Lung (tissue), 11 donors: ENCODE measurements at regions not wholly inside any gene's neighbourhood (a gene's known extent, or its start where the extent isn't known, plus 50 kb on each side); places are given as distances from the start of the nearest gene placed in this dataset.

Source experiments
- ATAC-seq: fragments of 200-7000 bp; cut with Tn5 transposase; one replicate; pipeline ENCODE4 v1.9.1; 2020; ENCODE audit warnings: moderate number of reproducible peaks; ENCODE audit not compliant: insufficient read depth, low FRiP score
- DNase-seq, 3 donors: peaks; one replicate each; pipeline ENCODE4 v3.0.0-alpha.2; 2013 to 2017
- H3K27ac ChIP-seq, 2 donors: one replicate each; pipeline ENCODE4 v1.5.1; 2013; ENCODE audit warnings: mild to moderate bottlenecking in 2 of 2, moderate library complexity in 2 of 2, control low read depth in 1 of 2, inconsistent platforms in 1 of 2, low read depth in 1 of 2, low read length in 1 of 2
- H3K27me3 ChIP-seq, 3 donors: one replicate each; pipeline ENCODE4 v1.5.1; 2013; ENCODE audit warnings: low read length in 2 of 3; ENCODE audit not compliant: control insufficient read depth in 3 of 3, insufficient read depth in 3 of 3
- H3K36me3 ChIP-seq, 4 donors: one replicate each; pipeline ENCODE4 v1.5.1; 2013; ENCODE audit warnings: low read length in 4 of 4, mild to moderate bottlenecking in 1 of 4, moderate library complexity in 1 of 4; ENCODE audit not compliant: control insufficient read depth in 4 of 4, insufficient read depth in 4 of 4
- H3K4me1 ChIP-seq, 5 donors: one replicate each; pipeline ENCODE4 v1.5.1; 2013; ENCODE audit warnings: low read length in 5 of 5, mild to moderate bottlenecking in 2 of 5, moderate library complexity in 1 of 5; ENCODE audit not compliant: control insufficient read depth in 5 of 5, insufficient read depth in 5 of 5
- H3K4me3 ChIP-seq: one replicate; pipeline ENCODE4 v1.5.1; 2013; ENCODE audit warnings: mild to moderate bottlenecking, control low read depth, moderate library complexity
- H3K9ac ChIP-seq, 2 donors: one replicate each; pipeline ENCODE4 v1.5.1; 2013; ENCODE audit warnings: low read length in 2 of 2, control low read depth in 1 of 2; ENCODE audit not compliant: insufficient read depth in 1 of 2
- H3K9me3 ChIP-seq, 4 donors: one replicate each; pipeline ENCODE4 v1.5.1; 2013; ENCODE audit warnings: low read length in 3 of 4, mild to moderate bottlenecking in 1 of 4, moderate library complexity in 1 of 4; ENCODE audit not compliant: control insufficient read depth in 4 of 4, insufficient read depth in 3 of 4
- WGBS, 2 donors: extraction: QIAGEN DNeasy Blood & Tissue Kit; methylation state at CpG; one replicate each; pipeline ENCODE4 v1.1.7; 2013; 5-methylcytosine and 5-hydroxymethylcytosine counted together
- TF ChIP-seq, protein P1 (sequence below): IDR thresholded peaks from 2 replicates; pipeline ENCODE4 v1.5.1; 2012; ENCODE audit warnings: mild to moderate bottlenecking; ENCODE audit errors: control extremely low read depth, extremely low read depth
- donor health status: control.
- donor health status: control.
- donor health status: Bipolar disorder and iron deficiency.
- donor health status: healthy.
- donor health status: DM: yes; HTN: yes; CAD: no.

DNA sequence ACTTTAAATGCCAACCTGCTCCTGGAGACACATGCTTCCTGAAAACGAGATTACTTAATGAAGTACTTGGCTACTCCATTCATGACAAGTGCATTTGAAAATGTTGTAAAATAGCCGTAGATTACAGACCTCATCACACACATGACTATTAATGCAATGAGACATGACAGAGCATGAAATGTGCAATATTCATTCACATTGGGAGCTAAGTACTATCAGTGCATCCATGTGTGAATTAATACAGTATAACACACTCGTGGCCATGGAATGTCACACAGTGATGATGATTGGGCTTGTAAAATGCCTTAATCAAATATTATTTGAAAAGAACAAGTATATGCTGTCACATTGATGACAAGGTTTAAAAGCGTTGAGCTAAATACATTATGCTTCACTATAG is 407.0 kb downstream of the AMY1C start:
- no peak for ATAC-seq
- WGBS, 2 donors, result 65 to 80% methylated on average over 4 of the region's 4 CpGs

DNA sequence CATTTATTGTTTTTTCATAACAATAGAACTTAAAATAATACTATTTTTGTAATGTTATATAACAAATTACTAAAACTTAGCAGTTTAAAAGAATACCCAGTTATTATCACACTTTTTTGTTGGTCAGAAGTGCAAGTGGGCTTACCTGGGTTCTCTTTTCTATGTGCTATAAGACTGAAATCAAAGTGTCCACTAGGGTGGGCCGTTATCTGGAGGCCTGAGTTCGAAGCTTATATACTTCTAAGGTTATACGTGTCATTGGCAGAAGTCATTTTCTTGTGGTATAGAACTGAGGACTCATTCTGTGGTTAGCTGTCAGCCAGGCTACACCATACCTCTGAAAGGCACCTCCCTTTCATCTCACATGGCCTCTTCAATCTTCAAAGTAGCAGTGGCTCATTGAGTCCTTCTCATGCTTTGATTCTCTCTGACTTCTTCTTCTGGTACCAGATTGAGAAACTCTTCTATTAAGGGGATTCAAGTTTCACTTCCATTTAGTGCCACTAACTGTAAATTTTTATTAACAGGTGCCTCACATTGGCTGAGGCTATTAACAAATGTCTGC is 414.3 kb downstream of the AMY1C start:
- TF ChIP-seq, protein P1, sequence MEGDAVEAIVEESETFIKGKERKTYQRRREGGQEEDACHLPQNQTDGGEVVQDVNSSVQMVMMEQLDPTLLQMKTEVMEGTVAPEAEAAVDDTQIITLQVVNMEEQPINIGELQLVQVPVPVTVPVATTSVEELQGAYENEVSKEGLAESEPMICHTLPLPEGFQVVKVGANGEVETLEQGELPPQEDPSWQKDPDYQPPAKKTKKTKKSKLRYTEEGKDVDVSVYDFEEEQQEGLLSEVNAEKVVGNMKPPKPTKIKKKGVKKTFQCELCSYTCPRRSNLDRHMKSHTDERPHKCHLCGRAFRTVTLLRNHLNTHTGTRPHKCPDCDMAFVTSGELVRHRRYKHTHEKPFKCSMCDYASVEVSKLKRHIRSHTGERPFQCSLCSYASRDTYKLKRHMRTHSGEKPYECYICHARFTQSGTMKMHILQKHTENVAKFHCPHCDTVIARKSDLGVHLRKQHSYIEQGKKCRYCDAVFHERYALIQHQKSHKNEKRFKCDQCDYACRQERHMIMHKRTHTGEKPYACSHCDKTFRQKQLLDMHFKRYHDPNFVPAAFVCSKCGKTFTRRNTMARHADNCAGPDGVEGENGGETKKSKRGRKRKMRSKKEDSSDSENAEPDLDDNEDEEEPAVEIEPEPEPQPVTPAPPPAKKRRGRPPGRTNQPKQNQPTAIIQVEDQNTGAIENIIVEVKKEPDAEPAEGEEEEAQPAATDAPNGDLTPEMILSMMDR, result no peak
- Histone ChIP-seq H3K9me3 (no peaks in the 10 kb centered on the region), H3K27ac (no peak overlapping the region), H3K4me1 (no peaks in the 10 kb centered on the region), H3K36me3 (no peaks in the 10 kb centered on the region), H3K9ac (no peak overlapping the region), H3K4me3 (no peak overlapping the region), H3K27me3 (no peaks in the 10 kb centered on the region)
- ATAC-seq (no peak), DNase-seq (no peak)
- 81 to 89% methylated on average over 3 of the region's 3 CpGs for WGBS, 2 donors

More for the DNA sequence above, 407.0 kb downstream of the AMY1C start:
- H3K27ac ChIP-seq, result no peak overlapping the region
- no peaks in the 10 kb centered on the region for H3K4me1 ChIP-seq
- H3K9ac ChIP-seq, result no peak overlapping the region
- no peaks in the 10 kb centered on the region for H3K27me3 ChIP-seq
- no peaks in the 10 kb centered on the region for H3K36me3 ChIP-seq
- TF ChIP-seq, protein P1, result no peak
- H3K4me3 ChIP-seq, result no peak overlapping the region
- DNase-seq, result no peak
- H3K9me3 ChIP-seq, result peaks cover 0 to 6% (median 1%) of the 10 kb centered on the region in 4 donors

DNA sequence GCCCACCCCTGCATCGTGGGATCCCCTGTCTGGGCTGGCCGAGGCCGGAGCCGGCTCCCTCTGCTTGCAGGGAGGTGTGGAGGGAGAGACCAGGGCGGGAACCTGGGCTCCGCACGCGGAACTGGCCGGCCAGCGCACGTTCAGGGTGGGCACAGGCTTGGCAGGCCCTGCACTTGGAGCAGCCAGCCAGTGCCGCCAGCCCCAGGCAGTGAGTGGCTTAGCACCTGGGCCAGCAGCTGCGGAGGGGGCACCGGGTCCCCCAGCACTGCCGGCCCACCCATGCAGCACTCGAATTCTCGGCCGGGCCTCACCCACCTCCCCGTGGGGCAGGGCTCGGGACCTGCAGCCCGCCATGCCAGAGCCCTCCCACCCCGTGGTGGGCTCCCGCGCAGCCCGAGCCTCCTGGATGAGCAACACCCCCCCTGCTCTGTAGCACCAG is 422.6 kb downstream of the AMY1C start:
- Histone ChIP-seq H3K36me3 (no peaks in the 10 kb centered on the region), H3K27me3 (no peaks in the 10 kb centered on the region), H3K27ac (no peak overlapping the region), H3K4me3 (no peak overlapping the region), H3K9ac (no peak overlapping the region), H3K9me3 (peaks cover 0 to 12% (median 1%) of the 10 kb centered on the region in 4 donors), H3K4me1 (no peaks in the 10 kb centered on the region)
- TF ChIP-seq, protein P1, result no peak
- 92 to 94% methylated on average over 25 of the region's 25 CpGs for WGBS, 2 donors
- DNase-seq (no peak), ATAC-seq (no peak)

DNA sequence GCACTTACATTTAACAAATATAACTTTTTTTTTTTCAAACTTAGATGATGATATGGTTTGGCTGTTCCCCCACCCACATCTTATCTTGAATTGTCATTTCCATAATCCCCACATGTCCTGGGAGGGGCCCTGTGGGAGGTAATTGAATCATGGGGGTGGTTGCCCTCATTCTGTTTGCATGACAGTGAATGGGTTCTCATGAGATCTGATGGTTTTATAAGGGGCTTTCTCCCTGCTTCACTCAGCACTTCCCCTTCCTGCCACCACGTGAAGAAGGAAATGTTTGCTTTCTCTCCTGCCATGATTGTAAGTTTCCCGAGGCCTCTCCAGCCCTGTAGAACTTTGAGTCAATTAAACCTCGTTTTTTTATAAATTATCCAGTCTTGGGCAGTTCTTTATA is 432.6 kb downstream of the AMY1C start:
- Histone ChIP-seq H3K4me3 (no peak overlapping the region), H3K27me3 (no peaks in the 10 kb centered on the region), H3K9me3 (no peaks in the 10 kb centered on the region), H3K9ac (no peak overlapping the region), H3K4me1 (no peaks in the 10 kb centered on the region), H3K36me3 (no peaks in the 10 kb centered on the region), H3K27ac (no peak overlapping the region)
- DNase-seq (no peak), ATAC-seq (no peak)
- 31 to 32% methylated on average over 3 of the region's 3 CpGs for WGBS, 2 donors
- TF ChIP-seq, protein P1, result no peak
